HG03108 (cell line): ENCODE measurements at regions not wholly inside any gene's neighbourhood (a gene's known extent, or its start where the extent isn't known, plus 50 kb on each side); places are given as distances from the start of the nearest gene placed in this dataset.
"Not testable (repeated sequence)": the region's sequence is repeated elsewhere in the genome, so short reads cannot be mapped to it uniquely, and the experiment has no call there.

Experiments
- ATAC-seq: cut with Tn5 transposase; IDR thresholded peaks from one replicate; pipeline ENCODE4 v1.9.1; 2021; ENCODE audit warnings: moderate library complexity; ENCODE audit not compliant: unreplicated experiment

- ATAC-seq: no peak
Measured at GRCh38 chr1:81738875-81739274, 61.9 kb upstream of the ADGRL2 start.

GRCh38 chr1:81733480-81733879 is 67.3 kb upstream of the ADGRL2 start:
- ATAC-seq: no peak

GRCh38 chr1:81731989-81732388 is 68.7 kb upstream of the ADGRL2 start:
- no peak for ATAC-seq

GRCh38 chr1:81730881-81731280 is 69.9 kb upstream of the ADGRL2 start:
- ATAC-seq: no peak

- ATAC-seq: not testable (repeated sequence)
Measured at GRCh38 chr1:81730299-81730698, 70.4 kb upstream of the ADGRL2 start.

GRCh38 chr1:81729818-81730217 is 70.9 kb upstream of the ADGRL2 start:
- ATAC-seq: no peak

- no peak for ATAC-seq
Measured at GRCh38 chr1:81729239-81729638, 71.5 kb upstream of the ADGRL2 start.

GRCh38 chr1:81725823-81726222 is 74.9 kb upstream of the ADGRL2 start:
- no peak for ATAC-seq

- not testable (repeated sequence) for ATAC-seq
Measured at GRCh38 chr1:81722631-81723328, 78.0 kb upstream of the ADGRL2 start.

GRCh38 chr1:81720256-81720655 is 80.5 kb upstream of the ADGRL2 start:
- ATAC-seq: not testable (repeated sequence)

GRCh38 chr1:81717230-81717629 is 83.5 kb upstream of the ADGRL2 start:
- ATAC-seq: no peak

- ATAC-seq: no peak
Measured at GRCh38 chr1:81715391-81715790, 85.3 kb upstream of the ADGRL2 start.

GRCh38 chr1:81714636-81715035 is 86.1 kb upstream of the ADGRL2 start:
- ATAC-seq: no peak

- ATAC-seq: no peak
Measured at GRCh38 chr1:81712425-81712824, 88.3 kb upstream of the ADGRL2 start.

- no peak for ATAC-seq
Measured at GRCh38 chr1:81710857-81711256, 89.9 kb upstream of the ADGRL2 start.

- no peak for ATAC-seq
Measured at GRCh38 chr1:81708250-81708649, 92.5 kb upstream of the ADGRL2 start.

- no peak for ATAC-seq
Measured at GRCh38 chr1:81706650-81707435, 93.9 kb upstream of the ADGRL2 start.

- ATAC-seq: no peak
Measured at GRCh38 chr1:81703756-81704463, 96.8 kb upstream of the ADGRL2 start.

GRCh38 chr1:81703391-81703755 is 97.4 kb upstream of the ADGRL2 start:
- ATAC-seq: no peak

GRCh38 chr1:81702903-81703302 is 97.8 kb upstream of the ADGRL2 start:
- ATAC-seq: no peak

GRCh38 chr1:81702079-81702715 is 98.5 kb upstream of the ADGRL2 start:
- no peak for ATAC-seq
